ENCODE measurements at regions not wholly inside any gene's neighbourhood (a gene's known extent, or its start where the extent isn't known, plus 50 kb on each side); places are given as distances from the start of the nearest gene placed in this dataset.

GRCh38 chr4:130859991-130860390, 1764.0 kb downstream of the C4orf33 start:
- DNase-seq (ENCODE audit: low spot score in 2 of 2, unreplicated experiment in 2 of 2) = no peak
- Mint-ChIP-seq H3K27me3 (ENCODE audit: low read depth) (no peaks in the 10 kb centered on the region), H3K4me3 (no peak overlapping the region), H3K36me3 (no peaks in the 10 kb centered on the region), H3K4me1 (peaks cover 2% of the 10 kb centered on the region), H3K27ac (no peak overlapping the region), H3K9me3 (peaks cover 6% of the 10 kb centered on the region)
- TF ChIP-seq CTCF (IDR thresholded peaks at IDR 0.05; ENCODE audit: unreplicated experiment) = no peak

- Mint-ChIP-seq H3K27me3 (ENCODE audit: low read depth) (no peaks in the 10 kb centered on the region), H3K4me1 (no peaks in the 10 kb centered on the region), H3K4me3 (no peak overlapping the region), H3K27ac (no peak overlapping the region), H3K9me3 (peaks cover 2% of the 10 kb centered on the region), H3K36me3 (no peaks in the 10 kb centered on the region)
- no peak for TF ChIP-seq CTCF (IDR thresholded peaks at IDR 0.05; ENCODE audit: unreplicated experiment)
- no peak for DNase-seq (ENCODE audit: low spot score in 2 of 2, unreplicated experiment in 2 of 2)
Observed at GRCh38 chr4:130896920-130897319, 1801.0 kb downstream of the C4orf33 start.

GRCh38 chr4:130901321-130901720, 1805.4 kb downstream of the C4orf33 start:
- TF ChIP-seq CTCF (IDR thresholded peaks at IDR 0.05; ENCODE audit: unreplicated experiment) = no peak
- no peaks in the 10 kb centered on the region for H3K9me3 Mint-ChIP-seq
- H3K4me1 Mint-ChIP-seq = no peaks in the 10 kb centered on the region

GRCh38 chr4:130922955-130923354, 1827.0 kb downstream of the C4orf33 start:
- no peaks in the 10 kb centered on the region for H3K27me3 Mint-ChIP-seq (ENCODE audit: low read depth)
- no peak overlapping the region for H3K4me3 Mint-ChIP-seq
- H3K36me3 Mint-ChIP-seq = no peaks in the 10 kb centered on the region
- H3K27ac Mint-ChIP-seq = no peak overlapping the region
- peaks cover 16% of the 10 kb centered on the region for H3K9me3 Mint-ChIP-seq
- no peak for TF ChIP-seq CTCF (IDR thresholded peaks at IDR 0.05; ENCODE audit: unreplicated experiment)
- no peaks in the 10 kb centered on the region for H3K4me1 Mint-ChIP-seq
- DNase-seq (ENCODE audit: low spot score in 2 of 2, unreplicated experiment in 2 of 2) = no peak

More at GRCh38 chr4:130901321-130901720, 1805.4 kb downstream of the C4orf33 start:
- no peaks in the 10 kb centered on the region for H3K36me3 Mint-ChIP-seq
- H3K4me3 Mint-ChIP-seq = no peak overlapping the region
- DNase-seq (ENCODE audit: low spot score in 2 of 2, unreplicated experiment in 2 of 2) = no peak
- no peaks in the 10 kb centered on the region for H3K27me3 Mint-ChIP-seq (ENCODE audit: low read depth)
- no peak overlapping the region for H3K27ac Mint-ChIP-seq

- no peak for DNase-seq (ENCODE audit: low spot score in 2 of 2, unreplicated experiment in 2 of 2)
- Mint-ChIP-seq H3K4me3 (no peak overlapping the region), H3K9me3 (peaks cover 8% of the 10 kb centered on the region), H3K27me3 (ENCODE audit: low read depth) (no peaks in the 10 kb centered on the region), H3K4me1 (no peaks in the 10 kb centered on the region), H3K27ac (no peak overlapping the region), H3K36me3 (no peaks in the 10 kb centered on the region)
- no peak for TF ChIP-seq CTCF (IDR thresholded peaks at IDR 0.05; ENCODE audit: unreplicated experiment)
Observed at GRCh38 chr4:130955520-130955919, 1859.6 kb downstream of the C4orf33 start.

- H3K4me1 Mint-ChIP-seq = no peaks in the 10 kb centered on the region
- no peaks in the 10 kb centered on the region for H3K36me3 Mint-ChIP-seq
- no peak overlapping the region for H3K4me3 Mint-ChIP-seq
- H3K27ac Mint-ChIP-seq = no peak overlapping the region
- TF ChIP-seq CTCF (IDR thresholded peaks at IDR 0.05; ENCODE audit: unreplicated experiment) = no peak
- H3K9me3 Mint-ChIP-seq = no peaks in the 10 kb centered on the region
- no peaks in the 10 kb centered on the region for H3K27me3 Mint-ChIP-seq (ENCODE audit: low read depth)
- DNase-seq (ENCODE audit: low spot score in 2 of 2, unreplicated experiment in 2 of 2) = no peak
Observed at GRCh38 chr4:130985371-130985770, 1889.4 kb downstream of the C4orf33 start.
